Ishikawa (cell line): ENCODE measurements at regions not wholly inside any gene's neighbourhood (a gene's known extent, or its start where the extent isn't known, plus 50 kb on each side); places are given as distances from the start of the nearest gene placed in this dataset.

Source experiments
- CEBPB ChIP-seq: IDR thresholded peaks from 2 replicates; pipeline ENCODE4 v1.6.1; 2012
- CREB1 ChIP-seq: IDR thresholded peaks from 2 replicates; pipeline ENCODE4 v1.6.1; 2012; ENCODE audit warnings: low read depth
- EGR1 ChIP-seq: IDR thresholded peaks from 2 replicates; pipeline ENCODE4 v1.6.1; 2012
- EP300 ChIP-seq: IDR thresholded peaks from 2 replicates; pipeline ENCODE4 v1.6.1; 2012; ENCODE audit warnings: borderline replicate concordance
- FOXM1 ChIP-seq: IDR thresholded peaks from 2 replicates; pipeline ENCODE4 v1.6.1; 2012; ENCODE audit warnings: low read depth, borderline replicate concordance
- NFIC ChIP-seq: IDR thresholded peaks from 2 replicates; pipeline ENCODE4 v1.6.1; 2012
- RAD21 ChIP-seq: IDR thresholded peaks from 2 replicates; pipeline ENCODE4 v1.6.1; 2012; ENCODE audit warnings: low read depth
- TAF1 ChIP-seq: IDR thresholded peaks from 2 replicates; pipeline ENCODE4 v1.6.1; 2012; ENCODE audit warnings: low read depth, mild to moderate bottlenecking
- TCF12 ChIP-seq: IDR thresholded peaks from 2 replicates; pipeline ENCODE4 v1.6.1; 2012; ENCODE audit warnings: low read depth
- TEAD4 ChIP-seq: IDR thresholded peaks from 2 replicates; pipeline ENCODE4 v1.6.1; 2012
- USF1 ChIP-seq: IDR thresholded peaks from 2 replicates; pipeline ENCODE4 v1.6.1; 2012
- YY1 ChIP-seq: IDR thresholded peaks from 2 replicates; pipeline ENCODE4 v1.6.1; 2012; ENCODE audit warnings: low read depth
- ZBTB7A ChIP-seq: IDR thresholded peaks from 2 replicates; pipeline ENCODE4 v1.6.1; 2012; ENCODE audit warnings: low read depth
- TF ChIP-seq, protein P1 (sequence below): IDR thresholded peaks from 2 replicates; pipeline ENCODE4 v1.6.1; 2012
- TF ChIP-seq, protein P2 (sequence below): IDR thresholded peaks from 2 replicates; pipeline ENCODE4 v1.6.1; 2012; ENCODE audit warnings: low read depth, mild to moderate bottlenecking

DNA sequence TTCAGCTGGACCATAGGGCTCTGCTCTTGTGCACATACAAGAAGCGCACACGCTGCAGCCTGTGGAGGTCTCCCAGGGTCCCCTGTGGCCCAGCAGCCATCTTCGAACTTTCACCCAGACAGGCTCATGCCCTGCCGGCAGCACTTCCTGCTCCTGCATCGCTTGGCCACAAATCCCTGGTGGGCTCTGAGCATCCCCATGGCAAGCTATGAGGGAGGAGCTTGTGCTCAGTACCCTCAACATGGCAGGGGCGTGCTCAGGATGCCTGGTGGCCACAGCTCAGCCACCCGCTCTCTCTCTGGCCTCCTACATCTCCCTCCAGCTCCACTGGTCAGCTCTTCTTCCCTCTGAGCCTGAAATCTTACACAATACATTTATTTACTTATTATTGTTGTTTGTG lies 63.7 kb downstream of the IRX2 start:
- no peak for TF ChIP-seq RAD21
- no peak for TF ChIP-seq ZBTB7A
- no peak for TF ChIP-seq TCF12
- no peak for TF ChIP-seq NFIC
- TF ChIP-seq TAF1: no peak
- TF ChIP-seq, protein P1, sequence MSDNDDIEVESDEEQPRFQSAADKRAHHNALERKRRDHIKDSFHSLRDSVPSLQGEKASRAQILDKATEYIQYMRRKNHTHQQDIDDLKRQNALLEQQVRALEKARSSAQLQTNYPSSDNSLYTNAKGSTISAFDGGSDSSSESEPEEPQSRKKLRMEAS: no peak
- TF ChIP-seq CREB1: no peak
- TF ChIP-seq YY1: no peak
- no peak for TF ChIP-seq TEAD4
- no peak for TF ChIP-seq FOXM1
- no peak for TF ChIP-seq CEBPB
- no peak for TF ChIP-seq EGR1
- TF ChIP-seq USF1: no peak
- TF ChIP-seq, protein P2, sequence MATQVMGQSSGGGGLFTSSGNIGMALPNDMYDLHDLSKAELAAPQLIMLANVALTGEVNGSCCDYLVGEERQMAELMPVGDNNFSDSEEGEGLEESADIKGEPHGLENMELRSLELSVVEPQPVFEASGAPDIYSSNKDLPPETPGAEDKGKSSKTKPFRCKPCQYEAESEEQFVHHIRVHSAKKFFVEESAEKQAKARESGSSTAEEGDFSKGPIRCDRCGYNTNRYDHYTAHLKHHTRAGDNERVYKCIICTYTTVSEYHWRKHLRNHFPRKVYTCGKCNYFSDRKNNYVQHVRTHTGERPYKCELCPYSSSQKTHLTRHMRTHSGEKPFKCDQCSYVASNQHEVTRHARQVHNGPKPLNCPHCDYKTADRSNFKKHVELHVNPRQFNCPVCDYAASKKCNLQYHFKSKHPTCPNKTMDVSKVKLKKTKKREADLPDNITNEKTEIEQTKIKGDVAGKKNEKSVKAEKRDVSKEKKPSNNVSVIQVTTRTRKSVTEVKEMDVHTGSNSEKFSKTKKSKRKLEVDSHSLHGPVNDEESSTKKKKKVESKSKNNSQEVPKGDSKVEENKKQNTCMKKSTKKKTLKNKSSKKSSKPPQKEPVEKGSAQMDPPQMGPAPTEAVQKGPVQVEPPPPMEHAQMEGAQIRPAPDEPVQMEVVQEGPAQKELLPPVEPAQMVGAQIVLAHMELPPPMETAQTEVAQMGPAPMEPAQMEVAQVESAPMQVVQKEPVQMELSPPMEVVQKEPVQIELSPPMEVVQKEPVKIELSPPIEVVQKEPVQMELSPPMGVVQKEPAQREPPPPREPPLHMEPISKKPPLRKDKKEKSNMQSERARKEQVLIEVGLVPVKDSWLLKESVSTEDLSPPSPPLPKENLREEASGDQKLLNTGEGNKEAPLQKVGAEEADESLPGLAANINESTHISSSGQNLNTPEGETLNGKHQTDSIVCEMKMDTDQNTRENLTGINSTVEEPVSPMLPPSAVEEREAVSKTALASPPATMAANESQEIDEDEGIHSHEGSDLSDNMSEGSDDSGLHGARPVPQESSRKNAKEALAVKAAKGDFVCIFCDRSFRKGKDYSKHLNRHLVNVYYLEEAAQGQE: no peak

GRCh38 chr5:2686321-2687124 lies 65.0 kb downstream of the IRX2 start:
- TF ChIP-seq USF1: no peak
- no peak for TF ChIP-seq TCF12
- no peak for TF ChIP-seq CEBPB
- TF ChIP-seq, protein P1: no peak
- TF ChIP-seq FOXM1: no peak
- no peak for TF ChIP-seq TEAD4
- TF ChIP-seq, protein P2: no peak
- TF ChIP-seq EP300: no peak
- no peak for TF ChIP-seq CREB1
- no peak for TF ChIP-seq YY1
- TF ChIP-seq TAF1: no peak
- no peak for TF ChIP-seq RAD21
- TF ChIP-seq ZBTB7A: no peak
- no peak for TF ChIP-seq NFIC
- no peak for TF ChIP-seq EGR1

DNA sequence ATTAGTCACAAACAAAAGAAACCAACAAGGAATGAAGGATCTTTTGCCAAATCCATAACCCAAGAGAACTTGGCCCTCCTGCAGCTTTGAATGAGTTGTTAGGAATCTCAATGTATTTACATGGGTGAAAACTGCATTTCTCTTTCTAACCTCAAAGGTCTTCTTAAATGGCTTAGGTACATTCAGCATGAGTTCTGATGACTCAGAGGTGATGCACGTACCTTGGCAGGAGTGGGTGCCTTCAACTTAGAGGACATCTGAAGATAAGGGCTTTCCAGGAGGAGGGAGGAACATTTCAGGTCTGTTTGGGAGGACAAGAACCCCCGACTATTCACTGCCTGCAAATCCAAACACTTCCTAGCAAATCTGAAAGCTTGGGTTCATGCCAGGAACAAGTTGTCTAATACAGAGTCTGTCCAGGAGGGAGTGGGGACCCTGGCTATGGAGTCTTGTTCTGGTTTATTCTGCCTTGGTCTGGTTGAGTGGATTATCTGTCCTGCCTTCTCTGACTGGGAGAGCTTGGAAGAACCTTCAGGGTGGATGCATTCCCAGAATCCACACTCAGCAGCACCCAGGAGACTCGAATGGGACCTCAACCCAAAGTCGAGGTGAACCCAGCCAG lies 65.7 kb downstream of the IRX2 start:
- no peak for TF ChIP-seq USF1
- TF ChIP-seq, protein P1: no peak
- TF ChIP-seq, protein P2: no peak
- TF ChIP-seq TAF1: no peak
- TF ChIP-seq CEBPB: no peak
- no peak for TF ChIP-seq TEAD4
- TF ChIP-seq CREB1: no peak
- no peak for TF ChIP-seq RAD21
- no peak for TF ChIP-seq YY1
- no peak for TF ChIP-seq FOXM1
- TF ChIP-seq TCF12: no peak
- no peak for TF ChIP-seq EP300
- no peak for TF ChIP-seq NFIC
